ENCODE measurements at regions not wholly inside any gene's neighbourhood (a gene's known extent, or its start where the extent isn't known, plus 50 kb on each side); places are given as distances from the start of the nearest gene placed in this dataset.

DNA sequence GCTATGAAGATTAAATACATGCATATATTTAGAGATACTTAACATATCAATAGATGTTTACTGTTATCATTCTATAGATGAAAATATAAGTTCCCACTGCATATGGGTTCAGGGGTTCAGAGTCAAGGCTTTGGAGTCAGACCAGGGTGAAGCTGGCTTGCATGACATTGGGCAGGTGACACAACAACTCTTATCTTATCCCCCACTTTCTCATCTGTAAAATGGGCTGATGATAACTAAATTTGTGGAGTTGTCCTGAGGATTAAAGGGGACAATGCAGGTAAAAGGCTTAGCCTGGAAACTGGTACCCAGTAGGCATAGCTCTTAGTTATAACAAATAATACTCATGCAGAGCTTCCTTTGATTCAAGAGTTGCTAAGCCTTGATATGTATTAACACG, 72.6 kb upstream of the BRINP1 start:
- no peak for DNase-seq

DNA sequence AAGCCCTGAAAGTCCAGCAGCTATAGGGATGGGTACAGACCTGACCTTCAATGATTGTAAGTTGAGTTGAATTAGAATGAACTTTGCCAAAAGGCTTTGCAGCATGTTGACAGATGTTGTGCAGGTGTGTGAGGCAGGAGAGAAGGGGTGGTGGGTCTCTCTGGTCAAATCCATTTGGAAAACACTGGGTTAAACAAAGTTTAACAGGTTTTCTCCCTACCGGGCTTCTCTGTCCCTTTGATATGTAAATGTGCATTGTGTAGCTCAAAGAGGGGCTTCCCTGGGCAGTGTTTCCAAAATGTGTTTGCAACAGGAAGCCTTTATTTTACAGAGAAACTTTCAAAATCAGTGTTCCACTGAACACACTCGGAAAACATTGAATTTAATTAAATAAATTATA, 72.1 kb upstream of the BRINP1 start:
- no peak for DNase-seq

DNA sequence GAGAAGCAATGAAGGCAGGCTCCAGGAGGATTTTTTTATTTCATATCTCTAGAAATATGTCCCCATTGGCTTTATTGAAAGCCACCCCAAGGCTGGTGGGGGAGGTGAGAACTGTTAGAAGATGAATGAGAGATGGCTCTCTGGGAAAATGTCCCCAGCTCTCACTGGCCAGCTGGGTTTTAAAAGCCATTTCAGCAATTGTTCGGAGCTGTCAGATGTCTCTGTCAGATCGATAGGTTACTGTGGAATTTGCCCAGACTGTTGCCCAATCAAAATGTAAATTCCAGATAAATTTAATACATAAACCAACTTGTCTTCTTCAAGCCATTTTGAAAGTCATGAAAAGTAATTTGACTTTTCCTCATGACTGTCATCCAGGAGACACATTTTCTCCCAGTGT, 67.0 kb upstream of the BRINP1 start:
- no peak for DNase-seq

DNA sequence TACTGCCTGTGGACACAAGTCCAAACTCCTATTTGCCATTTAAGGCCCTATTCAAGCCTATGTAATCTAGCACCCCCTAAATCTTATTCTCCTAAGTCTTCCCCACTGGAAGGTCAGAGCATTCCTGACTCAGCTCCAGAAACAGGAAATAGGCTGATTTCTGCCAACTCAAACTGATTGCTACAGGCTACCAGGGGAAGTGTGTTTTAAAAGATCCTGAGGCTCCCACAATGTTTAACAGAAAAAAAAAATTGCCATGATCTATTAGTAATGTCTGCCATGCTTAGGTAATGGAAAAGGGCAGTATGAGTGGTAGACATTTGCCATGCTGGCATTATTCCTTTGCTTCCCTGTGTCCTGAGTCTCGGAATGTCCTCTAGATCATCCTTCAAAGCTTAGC, 65.8 kb upstream of the BRINP1 start:
- no peak for DNase-seq

DNA sequence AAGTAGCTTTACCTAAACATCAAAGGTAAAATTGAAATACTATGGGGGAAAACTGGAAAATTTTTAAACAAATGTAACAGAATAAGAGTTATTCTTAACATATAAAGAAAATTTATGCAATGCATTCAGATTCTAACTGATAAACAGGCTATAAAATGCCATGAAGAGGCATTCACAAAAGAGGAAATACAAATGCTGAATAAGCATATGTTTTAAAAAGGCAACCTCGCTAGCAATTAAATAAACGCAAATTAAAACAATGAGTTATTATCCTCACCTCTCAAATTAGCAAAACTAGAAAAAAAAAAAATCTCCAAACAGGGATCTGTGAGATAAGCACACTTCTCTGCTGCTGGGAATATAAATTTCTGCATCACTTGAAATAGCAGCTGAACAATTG, 63.2 kb upstream of the BRINP1 start:
- no peak for DNase-seq

DNA sequence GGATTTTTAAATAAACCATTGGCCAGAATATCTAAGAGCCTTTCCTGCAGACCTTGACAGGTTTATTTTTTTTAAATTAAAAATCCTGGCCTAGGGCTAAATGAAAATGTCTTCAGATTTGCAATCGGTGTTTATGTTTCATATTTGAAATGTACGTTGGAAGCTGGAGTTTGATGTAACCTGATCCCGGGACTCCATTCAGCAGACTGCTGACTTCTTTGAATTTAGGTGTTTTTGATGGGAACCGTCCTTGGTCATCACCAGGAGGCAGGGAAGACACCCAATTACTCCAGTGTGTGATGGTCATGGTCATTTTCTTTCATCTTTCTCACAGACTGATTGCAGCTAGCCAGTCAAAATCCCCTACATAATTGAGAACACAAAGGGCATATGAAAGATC, 60.1 kb upstream of the BRINP1 start:
- no peak for DNase-seq

DNA sequence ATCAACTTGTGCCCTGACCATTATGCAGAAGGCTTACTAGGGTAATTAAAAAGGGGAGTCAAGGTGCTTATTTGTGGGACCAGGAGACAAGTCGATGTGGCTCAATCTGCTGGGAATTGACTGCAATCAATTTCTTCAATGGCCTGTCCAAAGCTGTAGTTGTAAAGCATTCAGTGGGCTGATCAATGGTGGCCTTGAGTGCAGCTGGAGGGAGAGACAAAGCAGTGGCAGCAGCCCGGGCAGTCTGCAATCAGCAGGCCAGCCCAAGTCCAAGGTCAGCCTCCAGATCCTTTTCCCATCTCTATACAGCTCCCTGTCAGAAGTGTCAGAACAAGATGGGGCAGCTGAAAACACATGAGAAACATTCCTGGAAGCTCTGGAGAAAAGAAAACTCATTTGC, 51.0 kb upstream of the BRINP1 start:
- DNase-seq: no peak

Data from CD4-positive, alpha-beta T cell treated with Interleukin-1 beta for 1 hour (primary cell).